HCT116 (cell line): ENCODE measurements at regions not wholly inside any gene's neighbourhood (a gene's known extent, or its start where the extent isn't known, plus 50 kb on each side); places are given as distances from the start of the nearest gene placed in this dataset.

ENCODE experiments used
- ATAC-seq: fragments of 200-7000 bp; cut with Tn5 transposase; 2 replicates; pipeline ENCODE4 v1.9.1; 2020; ENCODE audit warnings: mild to moderate bottlenecking, moderate library complexity
- BruUV-seq: library from RNA; stranded (reverse); fragments of 400-500 nt; replicated peaks from 2 replicates; lab custom pipeline; 2021; lab: Mats Ljungman, UMichigan
- CTCF ChIA-PET: fragments of 300-600 bp; sonication (Branson Sonifier 250); formaldehyde crosslinking; loops from one replicate; lab custom pipeline; 2021; ENCODE audit warnings: antibody characterized with exemption; lab: Charles Lee
- POLR2A ChIA-PET: fragments of 300-600, 350-600 bp; sonication (Branson Sonifier 250); formaldehyde crosslinking; loops from one replicate; lab custom pipeline; 2021; ENCODE audit warnings: antibody characterized with exemption; lab: Charles Lee
- RAD21 ChIA-PET, 2 experiments: fragments of 300-600 bp; sonication (Branson Sonifier 250); formaldehyde crosslinking; loops; one replicate each; lab custom pipeline; 2023; ENCODE audit warnings: low total read pairs in 2 of 2; ENCODE audit not compliant: uncharacterized antibody in 2 of 2, unreplicated experiment in 2 of 2, low non-redundant PET in 1 of 2; lab: Charles Lee
- DNase-seq: peaks from one replicate; pipeline ENCODE4 v3.0.0-alpha.2; 2010; ENCODE audit warnings: low read depth, low spot score
- H2AFZ ChIP-seq: fragments of 200-600 bp; shearing (Covaris generic), sonication (generic); 2 replicates; pipeline ENCODE4 v1.6.1; 2017; ENCODE audit warnings: low read depth, mixed run types, mixed read lengths, antibody characterized with exemption, low read length; ENCODE audit not compliant: poor library complexity, severe bottlenecking
- H3K27ac ChIP-seq: 2 replicates; pipeline ENCODE4 v1.5.1; 2012; ENCODE audit warnings: low read depth, low read length
- H3K27me3 ChIP-seq: fragments of 200-600 bp; sonication (generic); 2 replicates; pipeline ENCODE4 v1.6.1; 2016; ENCODE audit warnings: mixed run types, low read length, mixed read lengths; ENCODE audit not compliant: insufficient read depth
- H3K36me3 ChIP-seq, 2 experiments: fragments of 200-500 bp in 1 of 2; fragments of 200-600 bp in 1 of 2; sonication (Bioruptor generic) in 1 of 2; sonication (generic) in 1 of 2; 2 replicates each; pipeline versions ENCODE4 v1.5.1 to v1.6.1; 2014 to 2016; ENCODE audit warnings: low read length in 2 of 2, inconsistent platforms in 1 of 2, mixed read lengths in 1 of 2, mixed run types in 1 of 2; ENCODE audit not compliant: insufficient read depth in 2 of 2, control insufficient read depth in 1 of 2
- H3K4me1 ChIP-seq, 2 experiments: fragments of 200-600 bp in 1 of 2; sonication (generic) in 1 of 2; 2 replicates each; pipeline versions ENCODE4 v1.5.1 to v1.6.1; 2012 to 2017; ENCODE audit warnings: low read length in 2 of 2, inconsistent platforms in 1 of 2, mild to moderate bottlenecking in 1 of 2, mixed read lengths in 1 of 2, mixed run types in 1 of 2, moderate library complexity in 1 of 2; ENCODE audit not compliant: insufficient read depth in 2 of 2, control insufficient read depth in 1 of 2
- H3K4me2 ChIP-seq: fragments of 200-600 bp; sonication (generic); 2 replicates; pipeline ENCODE4 v1.6.1; 2017; ENCODE audit warnings: mixed run types, low read length, mixed read lengths
- H3K4me3 ChIP-seq, 2 experiments: fragments of 200-600 bp in 1 of 2; sonication (generic) in 1 of 2; replicated peaks in 1 of 2; 2 replicates each; pipeline ENCODE4 v1.5.1; 2011 to 2016; ENCODE audit warnings: low read length in 2 of 2, control low read depth in 1 of 2, low read depth in 1 of 2, mild to moderate bottlenecking in 1 of 2, mixed read lengths in 1 of 2, mixed run types in 1 of 2
- H3K79me2 ChIP-seq: fragments of 200-600 bp; sonication (generic); 2 replicates; pipeline ENCODE4 v1.6.1; 2017; ENCODE audit warnings: mild to moderate bottlenecking, mixed run types, low read length, moderate library complexity, mixed read lengths; ENCODE audit not compliant: insufficient read depth
- H3K9ac ChIP-seq: fragments of 200-600 bp; sonication (generic); 2 replicates; pipeline ENCODE4 v1.6.1; 2016; ENCODE audit warnings: low read length, mixed read lengths
- H3K9me2 ChIP-seq: fragments of 200-600 bp; sonication (generic), shearing (Covaris generic); 2 replicates; pipeline ENCODE4 v1.6.1; 2017; ENCODE audit warnings: mixed run types, mild to moderate bottlenecking, moderate library complexity; ENCODE audit not compliant: insufficient read depth
- H3K9me3 ChIP-seq, 2 experiments: fragments of 200-500 bp in 1 of 2; fragments of 200-600 bp in 1 of 2; sonication (Bioruptor generic) in 1 of 2; sonication (generic) in 1 of 2; 2 replicates each; pipeline ENCODE4 v1.6.1; 2014 to 2017; ENCODE audit warnings: low read length in 2 of 2, mixed read lengths in 2 of 2, inconsistent platforms in 1 of 2, low read depth in 1 of 2, mild to moderate bottlenecking in 1 of 2, mixed run types in 1 of 2, moderate library complexity in 1 of 2; ENCODE audit not compliant: control insufficient read depth in 1 of 2, insufficient read depth in 1 of 2
- H4K20me1 ChIP-seq: fragments of 200-600 bp; sonication (generic), shearing (Covaris generic); 2 replicates; pipeline ENCODE4 v1.6.1; 2017; ENCODE audit warnings: mixed run types, mild to moderate bottlenecking, moderate library complexity; ENCODE audit not compliant: insufficient read depth
- ATF3 ChIP-seq: IDR thresholded peaks from 2 replicates; pipeline ENCODE4 v1.6.1; 2012
- EZH2 ChIP-seq: fragments of 200-600 bp; sonication (generic); IDR thresholded peaks from 2 replicates; pipeline ENCODE4 v1.6.1; 2017; ENCODE audit warnings: antibody characterized with exemption, mixed run types
- EZH2phosphoT487 ChIP-seq: fragments of 200-600 bp; IDR thresholded peaks from 2 replicates; pipeline ENCODE4 v1.6.1; 2018; ENCODE audit warnings: antibody characterized with exemption, borderline replicate concordance
- JUND ChIP-seq: IDR thresholded peaks from 2 replicates; pipeline ENCODE4 v1.6.1; 2012
- POLR2A ChIP-seq: IDR thresholded peaks from 2 replicates; pipeline ENCODE4 v1.7.0; 2011; ENCODE audit warnings: borderline replicate concordance; ENCODE audit not compliant: insufficient read depth, insufficient read length; ENCODE audit errors: extremely low read depth
- RAD21 ChIP-seq: IDR thresholded peaks from 2 replicates; pipeline ENCODE4 v1.6.1; 2012; ENCODE audit warnings: low read depth, mild to moderate bottlenecking
- SIN3A ChIP-seq: IDR thresholded peaks from 2 replicates; pipeline ENCODE4 v1.6.1; 2012; ENCODE audit warnings: low read depth
- SRF ChIP-seq: IDR thresholded peaks from 2 replicates; pipeline ENCODE4 v1.6.1; 2012; ENCODE audit warnings: low read depth
- TCF7L2 ChIP-seq: IDR thresholded peaks from 2 replicates; pipeline ENCODE4 v1.7.0; 2011; ENCODE audit warnings: borderline replicate concordance, inconsistent platforms; ENCODE audit not compliant: insufficient read depth, insufficient read length; ENCODE audit errors: extremely low read depth
- ZNF274 ChIP-seq: fragments of 200-500 bp; sonication (Bioruptor generic); IDR thresholded peaks from 2 replicates; pipeline ENCODE4 v1.6.1; 2014; ENCODE audit warnings: mild to moderate bottlenecking, low read depth, low read length, inconsistent platforms
- intact Hi-C: fragments of 100-400 bp; cut with micrococcal nuclease; formaldehyde crosslinking; loops from 2 replicates; pipeline ENCODE4 v1.10.0; 2022
- TF ChIP-seq, protein P1 (sequence below), 3 experiments: fragments of 200-600 bp in 1 of 3; sonication (generic) in 1 of 3; IDR thresholded peaks in 2 of 3; conservative IDR thresholded peaks in 1 of 3; 2 replicates each; pipeline ENCODE4 v1.5.1; 2012 to 2017; ENCODE audit warnings: low read depth in 2 of 3, low read length in 2 of 3, antibody characterized with exemption in 1 of 3, borderline replicate concordance in 1 of 3, control low read depth in 1 of 3, mild to moderate bottlenecking in 1 of 3, mixed read lengths in 1 of 3, mixed run types in 1 of 3, moderate library complexity in 1 of 3; ENCODE audit not compliant: insufficient read depth in 1 of 3
- TF ChIP-seq, protein P2 (sequence below): IDR thresholded peaks from 2 replicates; pipeline ENCODE4 v1.6.1; 2011; ENCODE audit warnings: mild to moderate bottlenecking, low read length, moderate library complexity; ENCODE audit not compliant: insufficient replicate concordance; ENCODE audit errors: extremely low read depth

DNA sequence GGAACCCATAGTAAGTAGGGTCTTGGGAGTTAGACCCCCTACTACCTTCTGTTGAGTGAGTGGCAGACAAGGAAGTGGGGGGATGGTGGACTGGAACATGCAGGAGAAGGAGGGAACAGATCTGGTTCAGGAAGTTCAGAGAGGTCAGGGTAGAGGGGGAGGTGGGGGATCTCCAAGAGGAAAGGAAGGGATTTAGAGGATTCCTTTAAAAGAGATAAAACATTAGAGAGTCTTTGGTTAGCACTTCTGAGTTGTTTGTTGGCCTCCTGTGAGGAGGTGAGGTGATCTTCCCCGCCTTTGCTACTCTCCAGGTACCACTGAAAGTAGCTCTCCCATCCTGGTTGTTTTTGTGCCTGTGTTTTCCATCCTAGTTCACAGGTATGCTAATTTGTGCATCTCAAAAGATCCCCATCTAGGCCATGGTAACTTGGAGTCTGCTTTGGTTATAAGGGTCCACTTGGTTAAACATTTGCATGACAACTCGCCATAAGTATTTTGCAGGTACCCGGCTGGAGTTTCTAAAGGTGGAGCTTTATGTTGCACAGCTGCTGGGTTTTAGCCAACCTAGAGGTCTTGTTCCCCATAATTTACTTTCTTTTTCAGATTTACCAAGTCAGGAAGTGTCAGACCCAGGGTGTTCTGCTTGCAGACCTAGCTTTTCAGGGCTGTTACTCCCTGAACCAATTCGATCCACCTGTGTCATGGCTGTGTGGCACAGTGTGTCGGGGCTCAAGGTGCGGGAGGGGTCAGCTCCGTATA is 79.3 kb upstream of the SORL1 start:
- CTCF ChIA-PET = no interaction called here
- DNase-seq (no peak), ATAC-seq (no peak)
- H3K4me3 ChIP-seq = no peak overlapping the region
- H3K79me2 ChIP-seq = no peaks in the 10 kb centered on the region
- H3K9ac ChIP-seq = no peak overlapping the region
- POLR2A ChIA-PET = no interaction called here
- no peaks in the 10 kb centered on the region for H3K9me2 ChIP-seq
- RAD21 ChIA-PET = no interaction called here
- H4K20me1 ChIP-seq = no peaks in the 10 kb centered on the region
- intact Hi-C loops = no loop called here
- H3K9me3 ChIP-seq = no peaks in the 10 kb centered on the region
- peaks cover 8% of the 10 kb centered on the region; the same call in 1 of the 2 replicates for H3K27me3 ChIP-seq
- TF ChIP-seq JUND = no peak
- no peak for TF ChIP-seq POLR2A
- TF ChIP-seq EZH2 = no peak
- no peak for TF ChIP-seq RAD21
- no peaks in the 10 kb centered on the region for H3K36me3 ChIP-seq
- no peak overlapping the region for H2AFZ ChIP-seq
- no TSS peak for BruUV-seq
- no peak overlapping the region for H3K27ac ChIP-seq
- no peak overlapping the region for H3K4me2 ChIP-seq
- H3K4me1 ChIP-seq = no peaks in the 10 kb centered on the region

DNA sequence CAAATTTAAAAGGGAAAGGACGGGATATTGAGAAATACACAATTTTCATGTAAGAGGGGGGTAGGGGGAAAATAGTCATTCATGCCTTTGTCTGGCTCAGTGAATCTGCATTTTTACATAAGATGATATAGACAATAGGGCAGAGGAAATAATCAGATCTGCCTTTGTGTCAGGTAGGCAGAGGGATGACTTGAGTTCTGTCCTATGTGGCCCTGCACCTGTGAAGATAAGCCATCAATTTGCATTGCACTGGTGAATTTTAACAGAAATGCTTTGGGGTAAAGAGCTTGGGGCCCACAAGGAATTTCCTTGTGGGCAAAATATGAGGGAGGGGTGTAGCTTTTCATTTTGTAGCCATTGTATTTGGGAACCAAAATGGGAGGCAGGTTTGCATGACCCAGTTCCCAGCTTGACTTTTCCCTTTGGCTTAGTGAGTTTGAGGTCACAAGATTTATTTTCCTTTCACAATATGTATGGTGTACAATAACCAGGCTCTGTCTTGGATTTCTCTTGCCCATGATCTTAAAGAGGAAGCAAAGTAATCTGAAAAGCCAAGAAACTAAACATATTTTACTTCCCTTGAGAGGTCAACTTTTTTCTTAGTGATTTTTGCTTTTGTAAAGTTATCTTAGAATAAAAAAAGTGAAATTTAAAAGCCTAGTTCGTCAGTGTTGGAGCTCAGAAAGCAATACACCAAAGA is 77.7 kb upstream of the SORL1 start:
- ChIA-PET RAD21 (no interaction called here), CTCF (no interaction called here), POLR2A (no interaction called here)
- Histone ChIP-seq H3K4me2 (no peak overlapping the region), H3K27ac (no peak overlapping the region), H3K9me3 (no peaks in the 10 kb centered on the region), H4K20me1 (no peaks in the 10 kb centered on the region), H3K4me3 (no peak overlapping the region), H3K9me2 (no peaks in the 10 kb centered on the region), H3K9ac (no peak overlapping the region), H3K79me2 (no peaks in the 10 kb centered on the region), H3K36me3 (no peaks in the 10 kb centered on the region), H3K27me3 (no peaks in the 10 kb centered on the region; the same call in 1 of the 2 replicates), H2AFZ (no peak overlapping the region), H3K4me1 (no peaks in the 10 kb centered on the region)
- ATAC-seq (no peak), DNase-seq (no peak)
- BruUV-seq = no TSS peak
- intact Hi-C loops = no loop called here
- TF ChIP-seq TCF7L2 (no peak), JUND (no peak), EZH2phosphoT487 (no peak), ATF3 (no peak), SIN3A (no peak), EZH2 (no peak), ZNF274 (no peak), SRF (no peak)
- TF ChIP-seq, protein P1, sequence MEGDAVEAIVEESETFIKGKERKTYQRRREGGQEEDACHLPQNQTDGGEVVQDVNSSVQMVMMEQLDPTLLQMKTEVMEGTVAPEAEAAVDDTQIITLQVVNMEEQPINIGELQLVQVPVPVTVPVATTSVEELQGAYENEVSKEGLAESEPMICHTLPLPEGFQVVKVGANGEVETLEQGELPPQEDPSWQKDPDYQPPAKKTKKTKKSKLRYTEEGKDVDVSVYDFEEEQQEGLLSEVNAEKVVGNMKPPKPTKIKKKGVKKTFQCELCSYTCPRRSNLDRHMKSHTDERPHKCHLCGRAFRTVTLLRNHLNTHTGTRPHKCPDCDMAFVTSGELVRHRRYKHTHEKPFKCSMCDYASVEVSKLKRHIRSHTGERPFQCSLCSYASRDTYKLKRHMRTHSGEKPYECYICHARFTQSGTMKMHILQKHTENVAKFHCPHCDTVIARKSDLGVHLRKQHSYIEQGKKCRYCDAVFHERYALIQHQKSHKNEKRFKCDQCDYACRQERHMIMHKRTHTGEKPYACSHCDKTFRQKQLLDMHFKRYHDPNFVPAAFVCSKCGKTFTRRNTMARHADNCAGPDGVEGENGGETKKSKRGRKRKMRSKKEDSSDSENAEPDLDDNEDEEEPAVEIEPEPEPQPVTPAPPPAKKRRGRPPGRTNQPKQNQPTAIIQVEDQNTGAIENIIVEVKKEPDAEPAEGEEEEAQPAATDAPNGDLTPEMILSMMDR (IDR thresholded peaks at IDR 0.05 in 2 of 3, conservative IDR thresholded peaks at IDR 0.05 in 1 of 3; ENCODE audit: borderline replicate concordance in 1 of 3, insufficient read depth in 1 of 3, low read depth in 2 of 3, low read length in 2 of 3) = no peak
- TF ChIP-seq, protein P2, sequence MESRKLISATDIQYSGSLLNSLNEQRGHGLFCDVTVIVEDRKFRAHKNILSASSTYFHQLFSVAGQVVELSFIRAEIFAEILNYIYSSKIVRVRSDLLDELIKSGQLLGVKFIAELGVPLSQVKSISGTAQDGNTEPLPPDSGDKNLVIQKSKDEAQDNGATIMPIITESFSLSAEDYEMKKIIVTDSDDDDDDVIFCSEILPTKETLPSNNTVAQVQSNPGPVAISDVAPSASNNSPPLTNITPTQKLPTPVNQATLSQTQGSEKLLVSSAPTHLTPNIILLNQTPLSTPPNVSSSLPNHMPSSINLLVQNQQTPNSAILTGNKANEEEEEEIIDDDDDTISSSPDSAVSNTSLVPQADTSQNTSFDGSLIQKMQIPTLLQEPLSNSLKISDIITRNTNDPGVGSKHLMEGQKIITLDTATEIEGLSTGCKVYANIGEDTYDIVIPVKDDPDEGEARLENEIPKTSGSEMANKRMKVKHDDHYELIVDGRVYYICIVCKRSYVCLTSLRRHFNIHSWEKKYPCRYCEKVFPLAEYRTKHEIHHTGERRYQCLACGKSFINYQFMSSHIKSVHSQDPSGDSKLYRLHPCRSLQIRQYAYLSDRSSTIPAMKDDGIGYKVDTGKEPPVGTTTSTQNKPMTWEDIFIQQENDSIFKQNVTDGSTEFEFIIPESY = no peak
